GM18873 (cell line): ENCODE measurements at regions not wholly inside any gene's neighbourhood (a gene's known extent, or its start where the extent isn't known, plus 50 kb on each side); places are given as distances from the start of the nearest gene placed in this dataset.

ENCODE experiments used
- ATAC-seq: cut with Tn5 transposase; IDR thresholded peaks from one replicate; pipeline ENCODE4 v1.9.1; 2021; ENCODE audit warnings: mild to moderate bottlenecking, moderate library complexity, moderate number of reproducible peaks; ENCODE audit not compliant: unreplicated experiment, low FRiP score

- ATAC-seq: no peak
Observed at GRCh38 chr5:144778561-144778960, 607.9 kb downstream of the KCTD16 start.

- no peak for ATAC-seq
Observed at GRCh38 chr5:144774197-144774596, 603.5 kb downstream of the KCTD16 start.

GRCh38 chr5:144773628-144774027 is 603.0 kb downstream of the KCTD16 start:
- no peak for ATAC-seq

- ATAC-seq: no peak
Observed at GRCh38 chr5:144771802-144772201, 601.1 kb downstream of the KCTD16 start.

- no peak for ATAC-seq
Observed at GRCh38 chr5:144742361-144742760, 571.7 kb downstream of the KCTD16 start.

- no peak for ATAC-seq
Observed at GRCh38 chr5:144731786-144732185, 561.1 kb downstream of the KCTD16 start.

GRCh38 chr5:144712090-144712489 is 541.4 kb downstream of the KCTD16 start:
- no peak for ATAC-seq

GRCh38 chr5:144711172-144711571 is 540.5 kb downstream of the KCTD16 start:
- ATAC-seq: no peak

GRCh38 chr5:144710637-144711036 is 540.0 kb downstream of the KCTD16 start:
- ATAC-seq: no peak

- ATAC-seq: no peak
Observed at GRCh38 chr5:144703776-144704175, 533.1 kb downstream of the KCTD16 start.

- ATAC-seq: no peak
Observed at GRCh38 chr5:144698484-144698883, 527.8 kb downstream of the KCTD16 start.

GRCh38 chr5:144697847-144698262 is 527.2 kb downstream of the KCTD16 start:
- no peak for ATAC-seq

- ATAC-seq: no peak
Observed at GRCh38 chr5:144691936-144692335, 521.3 kb downstream of the KCTD16 start.

- no peak for ATAC-seq
Observed at GRCh38 chr5:144684899-144685298, 514.2 kb downstream of the KCTD16 start.

GRCh38 chr5:144680711-144681110 is 510.0 kb downstream of the KCTD16 start:
- ATAC-seq: no peak

- ATAC-seq: no peak
Observed at GRCh38 chr5:144671066-144671465, 500.4 kb downstream of the KCTD16 start.

GRCh38 chr5:144659634-144660227 is 489.1 kb downstream of the KCTD16 start:
- ATAC-seq: no peak

- ATAC-seq: no peak
Observed at GRCh38 chr5:144644317-144644716, 473.6 kb downstream of the KCTD16 start.

GRCh38 chr5:144638787-144639186 is 468.1 kb downstream of the KCTD16 start:
- ATAC-seq: no peak

- no peak for ATAC-seq
Observed at GRCh38 chr5:144634138-144634537, 463.5 kb downstream of the KCTD16 start.

- no peak for ATAC-seq
Observed at GRCh38 chr5:144598451-144599068, 427.9 kb downstream of the KCTD16 start.

GRCh38 chr5:144596517-144596916 is 425.8 kb downstream of the KCTD16 start:
- ATAC-seq: no peak
